Erythroblast (primary cell): ENCODE measurements at regions not wholly inside any gene's neighbourhood (a gene's known extent, or its start where the extent isn't known, plus 50 kb on each side); places are given as distances from the start of the nearest gene placed in this dataset.

Experiments used
- GATA1 ChIP-seq: IDR thresholded peaks from 2 replicates; pipeline ENCODE4 v1.6.1; 2011; ENCODE audit warnings: low read depth, mild to moderate bottlenecking, control low read depth, low read length, moderate library complexity
- POLR2A ChIP-seq: IDR thresholded peaks from 2 replicates; pipeline ENCODE4 v1.6.1; 2011; ENCODE audit warnings: mild to moderate bottlenecking, low read length

- TF ChIP-seq POLR2A (no peak), GATA1 (no peak)
Measured at GRCh38 chr22:33167998-33168790, 110.0 kb upstream of the SYN3 start.
